ENCODE measurements at regions not wholly inside any gene's neighbourhood (a gene's known extent, or its start where the extent isn't known, plus 50 kb on each side); places are given as distances from the start of the nearest gene placed in this dataset.
"Not testable (repeated sequence)": the region's sequence is repeated elsewhere in the genome, so short reads cannot be mapped to it uniquely, and the experiment has no call there.

GRCh38 chr2:190005513-190005912 lies 57.0 kb downstream of the MSTN start:
- no peak for DNase-seq

GRCh38 chr2:189999661-190000060 lies 62.9 kb downstream of the MSTN start:
- DNase-seq: no peak

GRCh38 chr2:189998665-189999064 lies 63.9 kb downstream of the MSTN start:
- not testable (repeated sequence) for DNase-seq

GRCh38 chr2:189997016-189997415 lies 65.5 kb downstream of the MSTN start:
- no peak for DNase-seq

GRCh38 chr2:189995679-189996078 lies 66.8 kb downstream of the MSTN start:
- DNase-seq: no peak

- peak; percentile 2 for DNase-seq
Observed at GRCh38 chr2:189982780-189983394, 79.6 kb downstream of the MSTN start.

GRCh38 chr2:189982087-189982486 lies 80.4 kb downstream of the MSTN start:
- DNase-seq: no peak

GRCh38 chr2:189976488-189976887 lies 86.0 kb downstream of the MSTN start:
- DNase-seq: not testable (repeated sequence)

- no peak for DNase-seq
Observed at GRCh38 chr2:189960346-189960745, 102.2 kb downstream of the MSTN start.

- no peak for DNase-seq
Observed at GRCh38 chr2:189959450-189959849, 103.1 kb downstream of the MSTN start.

GRCh38 chr2:189954989-189955388 lies 107.5 kb downstream of the MSTN start:
- DNase-seq: no peak

GRCh38 chr2:189952536-189953109 lies 109.9 kb downstream of the MSTN start:
- DNase-seq: no peak

- DNase-seq: no peak
Observed at GRCh38 chr2:189951791-189952535, 110.6 kb downstream of the MSTN start.

- no peak for DNase-seq
Observed at GRCh38 chr2:189943009-189943408, 119.5 kb downstream of the MSTN start.

GRCh38 chr2:189940913-189941312 lies 121.6 kb downstream of the MSTN start:
- no peak for DNase-seq

GRCh38 chr2:189937691-189938090 lies 124.8 kb downstream of the MSTN start:
- no peak for DNase-seq

GRCh38 chr2:189933911-189934399 lies 128.6 kb downstream of the MSTN start:
- no peak for DNase-seq

GRCh38 chr2:189933041-189933440 lies 129.5 kb downstream of the MSTN start:
- DNase-seq: no peak

- no peak for DNase-seq
Observed at GRCh38 chr2:189927823-189928222, 134.7 kb downstream of the MSTN start.

All from NCI-H2029 treated with DMSO at 0.1 percent for 48 hours (cell line).